Transverse colon (tissue), 3 donors: ENCODE measurements at regions not wholly inside any gene's neighbourhood (a gene's known extent, or its start where the extent isn't known, plus 50 kb on each side); places are given as distances from the start of the nearest gene placed in this dataset.

Source experiments
- POLR2A ChIP-seq: fragments of 450-650 bp; IDR thresholded peaks from one replicate; pipeline ENCODE4 v1.6.1; 2016; ENCODE audit warnings: antibody characterized with exemption, mild to moderate bottlenecking, moderate library complexity
- POLR2AphosphoS5 ChIP-seq, 3 donors: sonication (generic); formaldehyde crosslinking; IDR thresholded peaks; one replicate each; pipeline ENCODE4 v1.6.1; 2016; ENCODE audit warnings: antibody characterized with exemption in 3 of 3

DNA sequence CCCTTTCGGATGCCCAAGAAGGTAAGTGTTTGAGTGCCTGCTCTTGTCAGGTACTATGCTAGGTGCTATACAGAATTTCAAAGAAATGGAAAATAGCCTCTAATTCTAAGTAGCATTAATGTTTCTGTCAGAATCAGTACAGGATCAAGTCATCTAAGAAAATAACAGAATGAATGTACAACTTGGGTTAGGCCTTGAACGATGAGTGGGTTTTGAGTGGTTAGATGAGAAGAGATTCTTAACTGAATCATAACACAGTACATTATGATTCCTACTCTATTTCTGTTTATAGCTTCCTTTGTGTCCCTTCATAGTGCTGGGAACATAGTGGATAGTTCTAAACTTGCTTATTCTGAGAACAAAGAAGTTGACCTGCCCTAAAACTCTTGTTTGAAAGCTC, 253.9 kb downstream of the GLUD2 start:
- TF ChIP-seq POLR2A: no peak
- no peak for TF ChIP-seq POLR2AphosphoS5 (IDR thresholded peaks at IDR 0.05)
